Endodermal cell (in vitro differentiated cells): ENCODE measurements at regions not wholly inside any gene's neighbourhood (a gene's known extent, or its start where the extent isn't known, plus 50 kb on each side); places are given as distances from the start of the nearest gene placed in this dataset.

Source experiments
- DNase-seq: peaks from one replicate; pipeline ENCODE4 v3.0.0-alpha.2; 2017
- H3K27ac ChIP-seq: 2 replicates; pipeline ENCODE4 v1.5.1; 2013; ENCODE audit warnings: mild to moderate bottlenecking, low read depth, low read length, moderate library complexity
- H3K27me3 ChIP-seq: 2 replicates; pipeline ENCODE4 v1.6.1; 2013; ENCODE audit warnings: mild to moderate bottlenecking, low read length, moderate library complexity; ENCODE audit not compliant: insufficient read depth, control insufficient read depth, poor library complexity, severe bottlenecking
- H3K36me3 ChIP-seq: 2 replicates; pipeline ENCODE4 v1.7.0; 2013; ENCODE audit warnings: mild to moderate bottlenecking, low read length, moderate library complexity; ENCODE audit not compliant: control insufficient read depth, insufficient read depth
- H3K4me1 ChIP-seq: one replicate; pipeline ENCODE4 v1.7.0; 2013; ENCODE audit warnings: low read length; ENCODE audit not compliant: control insufficient read depth, insufficient read depth
- H3K4me3 ChIP-seq: 2 replicates; pipeline ENCODE4 v1.5.1; 2013; ENCODE audit warnings: mild to moderate bottlenecking, low read length, moderate library complexity
- H3K9ac ChIP-seq: 2 replicates; pipeline ENCODE4 v1.6.1; 2013; ENCODE audit warnings: mild to moderate bottlenecking, low read length, moderate library complexity; ENCODE audit not compliant: poor library complexity, severe bottlenecking; ENCODE audit errors: extremely low read depth
- H3K9me3 ChIP-seq: 2 replicates; pipeline ENCODE4 v1.6.1; 2013; ENCODE audit warnings: mild to moderate bottlenecking, low read length, moderate library complexity; ENCODE audit not compliant: control insufficient read depth
- H3K27ac Mint-ChIP-seq: 2 replicates; pipeline ENCODE4 v1.8.0; 2020; ENCODE audit warnings: mixed read lengths
- H3K27me3 Mint-ChIP-seq: 2 replicates; pipeline ENCODE4 v1.8.0; 2021; ENCODE audit warnings: mild to moderate bottlenecking, mixed read lengths; ENCODE audit not compliant: insufficient read depth
- H3K36me3 Mint-ChIP-seq: 2 replicates; pipeline ENCODE4 v1.8.0; 2020; ENCODE audit warnings: low read depth, mixed read lengths
- H3K4me1 Mint-ChIP-seq: 2 replicates; pipeline ENCODE4 v1.8.0; 2020; ENCODE audit warnings: mixed read lengths
- H3K4me3 Mint-ChIP-seq: 2 replicates; pipeline ENCODE4 v1.8.0; 2020; ENCODE audit warnings: mild to moderate bottlenecking, moderate library complexity, mixed read lengths
- H3K9me3 Mint-ChIP-seq: 2 replicates; pipeline ENCODE4 v1.8.0; 2020; ENCODE audit warnings: mild to moderate bottlenecking, mixed read lengths
- CTCF ChIP-seq: fragments of 200-600 bp; sonication (generic); conservative IDR thresholded peaks from 2 replicates; pipeline ENCODE4 v1.5.0; 2021; ENCODE audit warnings: antibody characterized with exemption, mild to moderate bottlenecking
- WGBS, 2 experiments: methylation state at CpG; one replicate each; pipeline versions ENCODE4 v1.1.5 to v1.1.7; 2013; ENCODE audit warnings: missing lambda C conversion rate in 2 of 2, mixed read lengths in 1 of 2; ENCODE audit not compliant: insufficient coverage in 1 of 2, insufficient read length in 1 of 2; 5-methylcytosine and 5-hydroxymethylcytosine counted together

GRCh38 chr12:114237230-114237629 is 168.7 kb downstream of the TBX5 start:
- Histone ChIP-seq H3K9me3 (no peaks in the 10 kb centered on the region), H3K27ac (no peak overlapping the region), H3K4me3 (no peak overlapping the region), H3K9ac (no peak overlapping the region), H3K27me3 (peaks cover 13% of the 10 kb centered on the region), H3K4me1 (no peaks in the 10 kb centered on the region), H3K36me3 (no peaks in the 10 kb centered on the region)
- Mint-ChIP-seq H3K4me3 (no peak overlapping the region), H3K27me3 (no peaks in the 10 kb centered on the region), H3K4me1 (peaks cover 7% of the 10 kb centered on the region), H3K36me3 (no peaks in the 10 kb centered on the region), H3K27ac (no peak overlapping the region), H3K9me3 (peaks cover 1% of the 10 kb centered on the region)
- DNase-seq = peak; percentile 5
- WGBS, 2 experiments = 90 to 93% methylated on average over 3 to 5 of the region's 5 CpGs
- no peak for TF ChIP-seq CTCF

GRCh38 chr12:114232187-114232586 is 173.8 kb downstream of the TBX5 start:
- Mint-ChIP-seq H3K27ac (no peak overlapping the region), H3K27me3 (no peaks in the 10 kb centered on the region)

GRCh38 chr12:114229150-114229549 is 176.8 kb downstream of the TBX5 start:
- no peaks in the 10 kb centered on the region for H3K4me1 ChIP-seq
- no peak overlapping the region for H3K9ac ChIP-seq
- H3K4me3 ChIP-seq = no peak overlapping the region
- H3K36me3 Mint-ChIP-seq = no peaks in the 10 kb centered on the region
- H3K27ac ChIP-seq = no peak overlapping the region
- DNase-seq = no peak
- no peaks in the 10 kb centered on the region for H3K36me3 ChIP-seq
- H3K27me3 Mint-ChIP-seq = peaks cover 7% of the 10 kb centered on the region
- no peak overlapping the region for H3K27ac Mint-ChIP-seq
- TF ChIP-seq CTCF = no peak
- no peak overlapping the region for H3K4me3 Mint-ChIP-seq
- H3K4me1 Mint-ChIP-seq = peaks cover 3% of the 10 kb centered on the region
- H3K9me3 Mint-ChIP-seq = no peaks in the 10 kb centered on the region
- H3K27me3 ChIP-seq = peaks cover 14% of the 10 kb centered on the region
- no peaks in the 10 kb centered on the region for H3K9me3 ChIP-seq
- WGBS, 2 experiments = 92 to 100% methylated on average over 1 of the region's 1 CpG

More at GRCh38 chr12:114232187-114232586, 173.8 kb downstream of the TBX5 start:
- Mint-ChIP-seq H3K9me3 (no peaks in the 10 kb centered on the region), H3K4me1 (no peaks in the 10 kb centered on the region), H3K4me3 (no peak overlapping the region), H3K36me3 (no peaks in the 10 kb centered on the region)
- no peaks in the 10 kb centered on the region for H3K36me3 ChIP-seq
- TF ChIP-seq CTCF = no peak
- H3K4me3 ChIP-seq = no peak overlapping the region
- peaks cover 16% of the 10 kb centered on the region for H3K27me3 ChIP-seq
- no peak for DNase-seq
- no peak overlapping the region for H3K27ac ChIP-seq
- WGBS, 2 experiments = 90% methylated on average over 2 of the region's 2 CpGs; no CpG with 5 or more reads in 1 of the 2 experiments
- H3K9ac ChIP-seq = no peak overlapping the region
- H3K4me1 ChIP-seq = no peaks in the 10 kb centered on the region
- H3K9me3 ChIP-seq = no peaks in the 10 kb centered on the region
